ENCODE measurements at regions not wholly inside any gene's neighbourhood (a gene's known extent, or its start where the extent isn't known, plus 50 kb on each side); places are given as distances from the start of the nearest gene placed in this dataset.

- ChIA-PET CTCF (interaction anchor here (1.5 to 2.7 kb wide), 4 partner anchors 9 to 107 kb away, joined by 4 to 9 read pairs (median 8); no protein-coding TSS in a partner anchor), POLR2A (interaction anchor here (1.0 to 2.5 kb wide), 5 partner anchors 8 to 65 kb away, joined by 4 to 7 read pairs (median 6); no protein-coding TSS in a partner anchor), SMC1A (ENCODE audit: uncharacterized antibody, unreplicated experiment) (interaction anchor here (1.0 to 17.4 kb wide), 17 partner anchors 9 to 66 kb away, joined by 4 to 190 read pairs (median 10); no protein-coding TSS in a partner anchor), RAD21 (ENCODE audit: unreplicated experiment) (interaction anchor here (0.8 to 7.3 kb wide), 11 partner anchors 13 to 154 kb away, joined by 3 to 82 read pairs (median 11); no protein-coding TSS in a partner anchor)
- no peak overlapping the region for H3K4me3 ChIP-seq
- in situ Hi-C loops (cut with MboI): no loop called here
- FAIRE-seq: no peak
- no peaks in the 10 kb centered on the region for H3K27me3 ChIP-seq (replicated peaks in 1 of 2; ENCODE audit: control insufficient read depth in 2 of 2, insufficient read depth in 2 of 2, low read length in 1 of 2)
- H4K20me1 ChIP-seq (ENCODE audit: control insufficient read depth, insufficient read depth): no peaks in the 10 kb centered on the region
- WGBS (ENCODE audit: insufficient coverage, insufficient replicate concordance, low lambda C conversion rate, missing lambda C conversion rate): 91% methylated on average over 9 of the region's 9 CpGs
- no peak overlapping the region for H3K9ac ChIP-seq (ENCODE audit: control insufficient read depth, insufficient read depth, low read length)
- H3K79me2 ChIP-seq (ENCODE audit: control insufficient read depth, insufficient read depth, low read length): no peaks in the 10 kb centered on the region
- peak; percentile 9 for ATAC-seq
- H3K36me3 ChIP-seq (ENCODE audit: control insufficient read depth in 2 of 2, insufficient read depth in 2 of 2, low read length in 1 of 2): no peaks in the 10 kb centered on the region
- no peak overlapping the region for H3K4me2 ChIP-seq (ENCODE audit: control insufficient read depth, insufficient read depth)
- H2AFZ ChIP-seq (ENCODE audit: control insufficient read depth, low read depth, low read length): no peak overlapping the region
- intact Hi-C loops (cut with micrococcal nuclease; ENCODE audit: unreplicated experiment): no loop called here
- no peak overlapping the region; the same call in 1 of the 2 replicates for H3K27ac ChIP-seq (ENCODE audit: control insufficient read depth, insufficient read depth)
- TF ChIP-seq ZNF24 (IDR thresholded peaks at IDR 0.05) (no peak), RAD51 (IDR thresholded peaks at IDR 0.05) (no peak), CBX5 (IDR thresholded peaks at IDR 0.05; ENCODE audit: low read depth) (no peak), SREBF1 (IDR thresholded peaks at IDR 0.05; ENCODE audit: low read length) (no peak), NR2C2 (IDR thresholded peaks at IDR 0.05; ENCODE audit: borderline replicate concordance, control insufficient read depth, insufficient read length, low read depth) (no peak), EP300 (IDR thresholded peaks at IDR 0.05; ENCODE audit: borderline replicate concordance in 1 of 2, control insufficient read depth in 1 of 2, low read depth in 2 of 2, low read length in 2 of 2) (no peak), CHD4 (IDR thresholded peaks at IDR 0.05) (no peak), REST (IDR thresholded peaks at IDR 0.05; ENCODE audit: low read depth, low read length) (no peak)
- H3K9me3 ChIP-seq (replicated peaks; ENCODE audit: control insufficient read depth, insufficient read depth, low read length): no peaks in the 10 kb centered on the region; the same call in 2 of the 3 replicates
- H3K4me1 ChIP-seq (ENCODE audit: control insufficient read depth, insufficient read depth, low read length): peaks cover 33% of the 10 kb centered on the region
- no peak for DNase-seq (ENCODE audit: low read depth, low spot score)
- no TSS peak for BruUV-seq (replicated peaks)
These were observed 107.5 kb upstream of the TMEM170B start for GRCh38 chr6:11430036-11430435.

All from GM12878 (cell line).